ENCODE measurements at regions not wholly inside any gene's neighbourhood (a gene's known extent, or its start where the extent isn't known, plus 50 kb on each side); places are given as distances from the start of the nearest gene placed in this dataset.

- Histone ChIP-seq H3K79me2 (ENCODE audit: insufficient read depth, low read length) (no peaks in the 10 kb centered on the region), H3K4me2 (ENCODE audit: low read length) (no peak overlapping the region)
- H3K4me3 Mint-ChIP-seq (ENCODE audit: unreplicated experiment) = no peak overlapping the region
Measured at GRCh38 chr2:145736871-145737270, 1217.0 kb upstream of the ZEB2 start.

GRCh38 chr2:145731467-145731866 lies 1211.5 kb upstream of the ZEB2 start:
- Histone ChIP-seq H3K9me3 (ENCODE audit: insufficient read depth, low read depth, low read length) (no peaks in the 10 kb centered on the region), H4K20me1 (ENCODE audit: insufficient read depth, low read length) (no peaks in the 10 kb centered on the region), H3K27ac (ENCODE audit: low read depth, low read length) (no peak overlapping the region), H3K4me3 (ENCODE audit: insufficient read depth, low read depth, low read length) (no peak overlapping the region), H3K36me3 (ENCODE audit: insufficient read depth, low read length) (no peaks in the 10 kb centered on the region), H2AFZ (ENCODE audit: low read depth, low read length) (no peak overlapping the region), H3K9ac (ENCODE audit: low read length) (no peak overlapping the region), H3K79me2 (ENCODE audit: insufficient read depth, low read length) (no peaks in the 10 kb centered on the region), H3K4me2 (ENCODE audit: low read length) (no peak overlapping the region), H3K27me3 (ENCODE audit: insufficient read depth, low read length) (no peaks in the 10 kb centered on the region), H3K4me1 (ENCODE audit: insufficient read depth, low read length) (no peaks in the 10 kb centered on the region)
- FAIRE-seq (no peak), DNase-seq (ENCODE audit: low read depth) (no peak)
- Mint-ChIP-seq H3K9me3 (ENCODE audit: unreplicated experiment) (no peaks in the 10 kb centered on the region), H3K27me3 (ENCODE audit: low read depth, unreplicated experiment) (no peaks in the 10 kb centered on the region), H3K4me3 (ENCODE audit: unreplicated experiment) (no peak overlapping the region), H3K4me1 (ENCODE audit: low read depth, unreplicated experiment) (peaks cover under 1% of the 10 kb centered on the region), H3K27ac (ENCODE audit: unreplicated experiment) (no peak overlapping the region), H3K36me3 (ENCODE audit: low read depth, unreplicated experiment) (no peaks in the 10 kb centered on the region)
- no peak for TF ChIP-seq CTCF (IDR thresholded peaks at IDR 0.05; ENCODE audit: insufficient read depth, low read depth, low read length)
- no peak for TF ChIP-seq EZH2 (IDR thresholded peaks at IDR 0.05; ENCODE audit: insufficient read depth, low read length)

More at GRCh38 chr2:145736871-145737270, 1217.0 kb upstream of the ZEB2 start:
- Mint-ChIP-seq H3K27me3 (ENCODE audit: low read depth, unreplicated experiment) (no peaks in the 10 kb centered on the region), H3K27ac (ENCODE audit: unreplicated experiment) (no peak overlapping the region), H3K9me3 (ENCODE audit: unreplicated experiment) (no peaks in the 10 kb centered on the region), H3K36me3 (ENCODE audit: low read depth, unreplicated experiment) (no peaks in the 10 kb centered on the region), H3K4me1 (ENCODE audit: low read depth, unreplicated experiment) (peaks cover 10% of the 10 kb centered on the region)
- Histone ChIP-seq H3K27ac (ENCODE audit: low read depth, low read length) (no peak overlapping the region), H3K9ac (ENCODE audit: low read length) (no peak overlapping the region), H3K9me3 (ENCODE audit: insufficient read depth, low read depth, low read length) (no peaks in the 10 kb centered on the region), H3K4me1 (ENCODE audit: insufficient read depth, low read length) (no peaks in the 10 kb centered on the region), H3K4me3 (ENCODE audit: insufficient read depth, low read depth, low read length) (no peak overlapping the region), H2AFZ (ENCODE audit: low read depth, low read length) (no peak overlapping the region), H3K27me3 (ENCODE audit: insufficient read depth, low read length) (no peaks in the 10 kb centered on the region), H4K20me1 (ENCODE audit: insufficient read depth, low read length) (no peaks in the 10 kb centered on the region), H3K36me3 (ENCODE audit: insufficient read depth, low read length) (no peaks in the 10 kb centered on the region)
- TF ChIP-seq CTCF (IDR thresholded peaks at IDR 0.05; ENCODE audit: insufficient read depth, low read depth, low read length) (no peak), EZH2 (IDR thresholded peaks at IDR 0.05; ENCODE audit: insufficient read depth, low read length) (no peak)
- peak; percentile 55 for DNase-seq (ENCODE audit: low read depth)
- no peak for FAIRE-seq

- Histone ChIP-seq H3K79me2 (ENCODE audit: insufficient read depth, low read length) (no peaks in the 10 kb centered on the region), H3K9me3 (ENCODE audit: insufficient read depth, low read depth, low read length) (no peaks in the 10 kb centered on the region), H3K27ac (ENCODE audit: low read depth, low read length) (no peak overlapping the region), H3K27me3 (ENCODE audit: insufficient read depth, low read length) (no peaks in the 10 kb centered on the region), H3K4me2 (ENCODE audit: low read length) (no peak overlapping the region), H3K9ac (ENCODE audit: low read length) (no peak overlapping the region), H3K36me3 (ENCODE audit: insufficient read depth, low read length) (no peaks in the 10 kb centered on the region), H3K4me3 (ENCODE audit: insufficient read depth, low read depth, low read length) (no peak overlapping the region), H4K20me1 (ENCODE audit: insufficient read depth, low read length) (no peaks in the 10 kb centered on the region), H3K4me1 (ENCODE audit: insufficient read depth, low read length) (no peaks in the 10 kb centered on the region), H2AFZ (ENCODE audit: low read depth, low read length) (no peak overlapping the region)
- Mint-ChIP-seq H3K9me3 (ENCODE audit: unreplicated experiment) (no peaks in the 10 kb centered on the region), H3K4me1 (ENCODE audit: low read depth, unreplicated experiment) (peaks cover 3% of the 10 kb centered on the region), H3K4me3 (ENCODE audit: unreplicated experiment) (no peak overlapping the region), H3K36me3 (ENCODE audit: low read depth, unreplicated experiment) (no peaks in the 10 kb centered on the region), H3K27me3 (ENCODE audit: low read depth, unreplicated experiment) (no peaks in the 10 kb centered on the region), H3K27ac (ENCODE audit: unreplicated experiment) (no peak overlapping the region)
- DNase-seq (ENCODE audit: low read depth) = no peak
- no peak for TF ChIP-seq EZH2 (IDR thresholded peaks at IDR 0.05; ENCODE audit: insufficient read depth, low read length)
- no peak for TF ChIP-seq CTCF (IDR thresholded peaks at IDR 0.05; ENCODE audit: insufficient read depth, low read depth, low read length)
- no peak for FAIRE-seq
Measured at GRCh38 chr2:145729993-145730770, 1210.3 kb upstream of the ZEB2 start.

Data from astrocyte (in vitro differentiated cells and primary cell).